A172 (cell line): ENCODE measurements at regions not wholly inside any gene's neighbourhood (a gene's known extent, or its start where the extent isn't known, plus 50 kb on each side); places are given as distances from the start of the nearest gene placed in this dataset.

Experiments used
- DNase-seq: peaks from one replicate; pipeline ENCODE4 v3.0.0-alpha.2; 2015; ENCODE audit warnings: low spot score

DNA sequence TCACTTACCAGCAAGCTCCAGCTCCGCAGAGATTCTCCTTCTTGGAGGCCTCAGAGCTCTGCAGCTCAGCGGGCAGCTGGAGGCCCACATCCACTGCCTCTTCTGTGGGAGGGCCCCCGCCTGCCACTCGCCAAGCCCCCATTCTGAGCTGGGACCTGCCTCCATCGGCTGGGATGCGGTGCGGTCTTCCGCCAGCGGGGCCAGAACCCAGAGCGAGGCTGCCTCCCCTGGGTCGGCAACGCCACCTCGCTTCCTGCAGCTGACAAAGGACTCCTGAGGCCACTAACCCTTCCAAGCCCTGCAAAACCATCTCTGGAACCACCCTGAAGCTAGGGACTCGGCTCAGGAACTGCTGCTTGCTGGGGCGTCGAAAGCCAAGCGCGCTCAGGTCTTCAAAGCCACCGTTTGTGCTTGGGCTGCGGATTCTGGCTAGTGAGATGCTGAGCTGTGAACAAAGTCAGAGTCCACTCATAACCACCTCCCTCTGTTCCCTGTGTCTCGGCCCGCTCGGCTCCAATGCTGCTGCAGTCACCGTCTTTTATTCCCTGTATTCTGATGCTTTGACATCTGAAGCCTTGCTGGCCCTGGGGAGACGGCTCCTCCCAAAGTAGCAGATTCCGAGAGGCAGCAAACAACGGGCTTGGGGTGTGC, 174.3 kb downstream of the ENGASE start:
- no peak for DNase-seq

GRCh38 chr17:79246225-79247190, 171.9 kb downstream of the ENGASE start:
- DNase-seq, result no peak

GRCh38 chr17:79244665-79245064, 170.0 kb downstream of the ENGASE start:
- DNase-seq, result no peak

GRCh38 chr17:79243996-79244395, 169.4 kb downstream of the ENGASE start:
- DNase-seq, result no peak

- no peak for DNase-seq
Measured at GRCh38 chr17:79243603-79243990, 169.0 kb downstream of the ENGASE start.

GRCh38 chr17:79242873-79243602, 168.4 kb downstream of the ENGASE start:
- no peak for DNase-seq

DNA sequence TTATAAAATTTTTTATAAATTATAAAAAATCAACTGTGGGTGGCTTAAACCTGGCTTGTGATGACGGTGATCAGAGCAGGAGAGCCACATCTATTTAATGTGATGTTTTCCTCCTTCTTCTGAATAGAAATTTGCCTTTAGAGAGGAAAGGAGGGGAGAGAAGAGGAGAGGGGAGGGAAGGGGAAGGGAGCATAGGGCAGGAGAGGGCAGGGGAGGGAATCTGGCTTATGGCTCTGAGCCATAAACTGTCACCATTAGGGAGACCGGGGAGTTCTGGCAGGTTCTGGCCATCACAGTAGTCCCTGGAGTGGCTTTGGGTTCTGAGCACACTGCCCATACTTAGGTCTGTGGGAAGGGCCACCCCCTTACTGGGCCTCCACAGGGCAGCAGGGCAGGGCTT, 167.8 kb downstream of the ENGASE start:
- DNase-seq, result no peak

DNA sequence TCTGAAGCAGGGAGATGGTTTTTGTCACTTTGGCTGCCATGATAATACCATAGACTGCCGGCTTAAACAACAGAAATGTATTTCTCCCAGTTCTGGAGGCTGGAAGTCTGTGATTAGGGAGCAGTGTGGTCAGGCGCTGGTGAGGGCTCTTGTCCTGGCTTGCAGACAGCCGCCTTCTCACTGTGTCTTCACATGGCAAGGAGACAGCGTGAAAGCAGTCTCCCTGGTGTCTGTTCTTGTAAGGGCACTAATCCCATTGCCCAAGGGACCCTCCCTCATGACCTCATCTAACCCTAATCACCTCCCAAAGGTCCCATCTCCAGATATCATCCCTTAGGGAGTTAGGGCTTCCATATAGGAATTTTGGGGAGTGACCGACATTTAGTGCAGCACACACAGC, 167.0 kb downstream of the ENGASE start:
- DNase-seq, result no peak

- no peak for DNase-seq
Measured at GRCh38 chr17:79239205-79239604, 164.6 kb downstream of the ENGASE start.

DNA sequence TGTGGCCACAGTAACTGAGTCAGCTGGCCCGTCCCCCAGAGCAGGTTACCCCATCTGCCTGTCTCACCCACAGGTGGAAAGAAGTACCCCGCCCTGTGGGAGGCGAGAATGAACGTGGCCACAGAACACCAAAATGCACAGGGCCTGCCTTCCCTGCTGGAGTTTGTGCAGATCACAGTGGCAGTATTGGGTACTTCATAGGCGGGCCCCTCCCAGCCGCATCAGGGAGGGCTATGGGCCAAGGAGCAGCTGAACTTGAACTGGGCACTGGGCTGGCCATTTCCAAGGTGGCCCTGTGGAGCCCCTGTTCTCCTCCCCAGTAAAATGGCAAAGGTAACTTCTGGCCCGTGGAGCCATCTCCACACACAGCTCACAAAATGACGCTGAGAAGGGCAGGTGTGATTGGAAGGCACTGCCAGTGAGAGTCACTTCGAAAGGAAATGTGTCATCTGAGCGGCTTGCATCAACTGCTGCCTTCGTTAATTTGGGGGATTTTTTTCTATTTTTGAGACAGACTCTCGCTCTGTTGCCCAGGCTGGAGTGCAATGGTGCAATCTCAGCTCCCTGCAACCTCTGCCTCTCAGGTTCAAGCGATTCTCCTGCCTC, 162.9 kb downstream of the ENGASE start:
- DNase-seq, result peak; percentile 21

GRCh38 chr17:79235808-79236207, 161.2 kb downstream of the ENGASE start:
- no peak for DNase-seq

DNA sequence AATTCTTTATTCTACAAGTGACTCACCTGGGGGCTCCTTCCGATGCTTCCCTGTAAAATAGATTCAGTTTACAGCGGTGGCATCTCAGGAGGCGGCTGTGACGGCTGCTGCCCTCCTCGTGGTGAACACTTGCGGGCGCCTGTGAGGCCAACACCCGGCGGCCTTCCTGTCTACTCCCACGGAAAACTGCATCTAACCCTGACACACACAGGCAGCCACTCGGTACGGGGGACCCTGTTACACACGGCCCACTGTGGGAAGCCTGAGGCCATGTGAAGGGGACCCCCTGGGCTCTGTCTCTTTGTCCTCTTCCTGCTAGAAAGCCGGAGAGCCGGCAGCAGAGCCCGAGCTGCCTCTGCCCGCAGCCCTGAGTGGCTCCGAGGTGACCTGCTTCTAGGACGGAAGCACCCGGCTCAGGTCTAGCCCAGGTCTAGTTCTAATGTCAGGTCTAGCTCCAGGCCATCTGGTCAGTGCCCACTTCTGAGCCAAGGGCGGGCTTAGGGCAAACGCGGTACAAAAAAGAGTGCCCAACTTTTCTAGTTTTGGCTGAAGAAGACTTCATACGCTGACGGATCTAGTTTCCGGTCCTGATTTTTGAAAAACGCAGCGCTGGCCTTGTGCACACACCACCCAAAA, 159.4 kb downstream of the ENGASE start:
- DNase-seq, result no peak

DNA sequence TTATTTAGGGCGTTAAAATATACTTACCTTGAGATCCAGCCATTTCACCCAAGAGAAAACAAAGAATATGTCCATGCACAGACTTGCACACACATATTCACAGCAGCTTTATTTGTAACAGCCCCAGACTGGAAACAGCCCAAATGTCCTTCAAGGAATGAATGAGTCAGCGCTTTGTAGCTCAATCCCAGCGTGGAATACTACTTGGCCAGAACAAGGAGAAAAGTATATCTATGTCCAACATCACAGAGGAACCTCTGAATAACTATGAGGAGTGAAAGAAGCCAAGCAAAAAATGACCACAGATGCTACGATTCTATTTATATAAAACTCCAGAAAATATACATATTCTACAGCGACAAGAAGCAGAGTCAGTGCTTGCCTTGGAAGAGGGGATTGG, 158.3 kb downstream of the ENGASE start:
- no peak for DNase-seq

DNA sequence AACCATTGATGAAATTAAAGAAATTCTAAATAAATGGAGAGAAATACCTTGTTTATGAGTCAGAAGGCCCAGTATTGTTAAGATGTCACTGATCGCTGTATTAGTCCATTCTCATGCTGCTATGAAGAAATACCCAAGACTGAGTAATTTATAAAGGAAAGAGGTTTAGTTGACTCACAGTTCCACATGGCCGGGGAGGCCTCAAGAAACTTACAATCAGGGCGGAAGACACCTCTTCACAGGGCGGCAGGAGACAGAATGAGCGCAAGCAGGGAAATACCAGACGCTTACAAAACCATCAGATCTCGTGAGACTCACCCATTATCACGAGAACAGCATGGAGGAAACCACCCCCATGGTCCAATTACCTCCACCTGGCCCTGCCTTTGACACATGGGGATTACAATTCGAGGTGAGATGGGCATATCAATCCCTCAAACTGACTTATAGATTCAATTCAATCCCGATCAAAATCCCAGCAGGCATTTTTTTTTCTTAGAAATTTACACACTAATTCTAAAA, 157.2 kb downstream of the ENGASE start:
- peak; percentile 40 for DNase-seq

GRCh38 chr17:79230576-79230975, 156.0 kb downstream of the ENGASE start:
- DNase-seq, result no peak

- DNase-seq, result no peak
Measured at GRCh38 chr17:79226037-79226436, 151.4 kb downstream of the ENGASE start.

DNA sequence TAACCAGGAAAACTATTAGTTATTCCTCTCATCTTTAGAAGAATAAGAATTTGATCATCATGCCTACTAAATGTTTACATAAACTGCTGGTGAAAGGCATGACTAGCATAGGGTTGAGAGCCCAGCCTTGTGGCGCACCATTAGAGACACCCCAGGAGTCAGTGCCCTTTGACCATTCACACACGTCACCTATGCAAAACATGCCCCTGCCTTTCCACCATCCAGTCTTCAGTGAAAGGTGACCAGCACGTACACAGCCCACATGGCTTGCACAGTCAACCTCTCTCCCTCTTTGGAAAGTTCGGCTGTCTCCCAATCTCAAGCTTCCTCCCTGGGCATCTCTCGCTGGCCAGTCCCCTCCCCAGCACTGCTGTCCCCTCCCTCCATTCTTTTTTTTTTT, 150.3 kb downstream of the ENGASE start:
- DNase-seq, result no peak

DNA sequence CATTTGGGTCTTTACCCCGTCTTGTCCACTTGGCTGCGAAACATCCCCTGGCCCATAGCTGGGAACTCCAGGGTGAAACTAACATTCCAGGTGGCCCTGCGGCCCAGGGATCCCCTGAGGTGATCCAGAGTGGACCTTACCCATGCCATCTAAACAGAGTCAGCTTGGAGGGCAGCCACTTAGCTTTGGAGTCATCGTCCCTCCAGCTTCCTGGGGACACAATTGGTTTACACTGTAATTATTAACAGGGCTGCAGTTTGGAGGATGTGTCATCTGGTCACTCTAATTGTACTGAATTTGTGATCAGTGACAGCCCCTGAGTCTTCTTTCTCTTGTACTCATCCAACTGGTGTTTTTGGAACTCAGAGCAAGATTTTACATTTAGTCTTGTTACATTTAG, 149.9 kb downstream of the ENGASE start:
- no peak for DNase-seq

- DNase-seq, result no peak
Measured at GRCh38 chr17:79223953-79224352, 149.3 kb downstream of the ENGASE start.

- no peak for DNase-seq
Measured at GRCh38 chr17:79223471-79223870, 148.8 kb downstream of the ENGASE start.

DNA sequence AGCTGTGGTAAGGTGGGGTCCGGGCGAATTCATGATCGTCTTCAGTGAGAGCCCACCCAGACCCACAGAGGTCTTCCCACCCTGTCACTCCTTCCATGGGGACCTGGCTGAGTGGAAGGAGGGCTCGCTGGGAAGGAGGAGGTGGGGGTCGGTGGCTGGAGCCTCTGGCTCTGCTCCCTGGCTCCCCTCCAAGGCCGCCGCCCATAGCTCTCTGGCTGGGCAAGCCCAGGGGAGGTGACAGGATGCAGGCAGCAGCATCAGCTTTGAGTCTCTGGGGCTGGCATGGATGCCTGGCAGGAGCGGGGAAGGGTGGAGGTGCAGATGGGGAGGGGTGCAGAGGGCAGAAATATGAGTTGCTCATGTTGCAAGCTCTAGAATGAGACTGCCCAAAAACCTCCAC, 147.0 kb downstream of the ENGASE start:
- DNase-seq, result no peak
